ENCODE measurements at regions not wholly inside any gene's neighbourhood (a gene's known extent, or its start where the extent isn't known, plus 50 kb on each side); places are given as distances from the start of the nearest gene placed in this dataset.

DNA sequence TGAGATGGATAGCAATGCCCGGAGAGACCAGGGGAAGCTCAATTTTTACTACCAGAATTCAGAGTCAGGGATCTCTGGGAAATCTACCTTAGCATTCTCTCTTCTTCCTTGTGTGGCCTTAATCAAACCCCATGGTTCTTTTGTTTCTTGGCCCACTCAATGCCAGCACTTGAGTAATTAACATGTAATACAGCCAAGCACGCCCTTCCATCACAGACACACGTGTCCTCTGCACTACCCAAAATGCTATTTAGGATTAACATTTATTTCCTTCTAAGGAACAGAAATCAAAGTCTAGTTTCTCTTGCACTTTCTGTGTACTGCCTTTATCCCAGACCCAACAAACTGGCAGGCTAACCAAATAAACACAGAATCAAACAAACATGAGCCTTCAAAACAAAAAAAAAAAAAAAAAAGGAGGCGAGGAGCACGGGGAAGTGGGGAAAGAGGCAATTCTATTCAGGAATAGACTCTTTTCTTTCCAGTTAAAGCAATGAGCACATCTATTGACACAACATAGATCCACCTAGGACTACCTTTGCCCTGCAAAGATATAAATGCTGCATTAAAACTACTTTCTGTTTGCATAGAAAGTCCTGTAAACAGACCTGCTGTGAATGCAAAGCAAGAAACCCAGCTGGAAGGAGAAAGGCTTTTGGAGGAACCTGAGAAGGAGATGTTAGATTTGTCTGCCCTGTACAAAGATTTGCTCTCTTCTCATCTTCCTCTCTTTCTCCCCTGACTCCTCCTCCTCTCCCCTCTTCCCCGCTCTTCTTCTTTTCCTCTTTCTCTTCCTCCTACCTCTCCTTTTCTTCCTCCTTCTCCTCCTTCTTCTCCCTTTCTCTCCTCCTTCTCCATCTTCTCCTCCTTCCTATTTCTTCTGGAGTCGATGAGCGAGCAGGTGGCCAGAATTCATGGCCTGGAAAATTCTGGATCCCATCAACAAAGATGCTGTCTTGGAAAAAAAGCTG, 294.4 kb downstream of the NPIPA8 start:
- TF ChIP-seq SUZ12 (IDR thresholded peaks at IDR 0.05; ENCODE audit: extremely low read depth, insufficient read depth, insufficient read length) (no peak), ZNF274 (IDR thresholded peaks at IDR 0.05; ENCODE audit: low read depth, low read length) (no peak)
